ENCODE measurements at regions not wholly inside any gene's neighbourhood (a gene's known extent, or its start where the extent isn't known, plus 50 kb on each side); places are given as distances from the start of the nearest gene placed in this dataset.

GRCh38 chr2:8219631-8220355 lies 462.1 kb upstream of the ID2 start (continued):
- TF ChIP-seq, protein P1, sequence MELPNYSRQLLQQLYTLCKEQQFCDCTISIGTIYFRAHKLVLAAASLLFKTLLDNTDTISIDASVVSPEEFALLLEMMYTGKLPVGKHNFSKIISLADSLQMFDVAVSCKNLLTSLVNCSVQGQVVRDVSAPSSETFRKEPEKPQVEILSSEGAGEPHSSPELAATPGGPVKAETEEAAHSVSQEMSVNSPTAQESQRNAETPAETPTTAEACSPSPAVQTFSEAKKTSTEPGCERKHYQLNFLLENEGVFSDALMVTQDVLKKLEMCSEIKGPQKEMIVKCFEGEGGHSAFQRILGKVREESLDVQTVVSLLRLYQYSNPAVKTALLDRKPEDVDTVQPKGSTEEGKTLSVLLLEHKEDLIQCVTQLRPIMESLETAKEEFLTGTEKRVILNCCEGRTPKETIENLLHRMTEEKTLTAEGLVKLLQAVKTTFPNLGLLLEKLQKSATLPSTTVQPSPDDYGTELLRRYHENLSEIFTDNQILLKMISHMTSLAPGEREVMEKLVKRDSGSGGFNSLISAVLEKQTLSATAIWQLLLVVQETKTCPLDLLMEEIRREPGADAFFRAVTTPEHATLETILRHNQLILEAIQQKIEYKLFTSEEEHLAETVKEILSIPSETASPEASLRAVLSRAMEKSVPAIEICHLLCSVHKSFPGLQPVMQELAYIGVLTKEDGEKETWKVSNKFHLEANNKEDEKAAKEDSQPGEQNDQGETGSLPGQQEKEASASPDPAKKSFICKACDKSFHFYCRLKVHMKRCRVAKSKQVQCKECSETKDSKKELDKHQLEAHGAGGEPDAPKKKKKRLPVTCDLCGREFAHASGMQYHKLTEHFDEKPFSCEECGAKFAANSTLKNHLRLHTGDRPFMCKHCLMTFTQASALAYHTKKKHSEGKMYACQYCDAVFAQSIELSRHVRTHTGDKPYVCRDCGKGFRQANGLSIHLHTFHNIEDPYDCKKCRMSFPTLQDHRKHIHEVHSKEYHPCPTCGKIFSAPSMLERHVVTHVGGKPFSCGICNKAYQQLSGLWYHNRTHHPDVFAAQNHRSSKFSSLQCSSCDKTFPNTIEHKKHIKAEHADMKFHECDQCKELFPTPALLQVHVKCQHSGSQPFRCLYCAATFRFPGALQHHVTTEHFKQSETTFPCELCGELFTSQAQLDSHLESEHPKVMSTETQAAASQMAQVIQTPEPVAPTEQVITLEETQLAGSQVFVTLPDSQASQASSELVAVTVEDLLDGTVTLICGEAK (IDR thresholded peaks at IDR 0.05), result no peak
- TF ChIP-seq, protein P1 (CRISPR knock-in tag; IDR thresholded peaks at IDR 0.05), result no peak
- TF ChIP-seq CEBPZ (IDR thresholded peaks at IDR 0.05; ENCODE audit: borderline replicate concordance, low read depth, low read length) (no peak), SIRT6 (IDR thresholded peaks at IDR 0.05; ENCODE audit: low read depth, low read length) (no peak)
- TF ChIP-seq, protein P2, sequence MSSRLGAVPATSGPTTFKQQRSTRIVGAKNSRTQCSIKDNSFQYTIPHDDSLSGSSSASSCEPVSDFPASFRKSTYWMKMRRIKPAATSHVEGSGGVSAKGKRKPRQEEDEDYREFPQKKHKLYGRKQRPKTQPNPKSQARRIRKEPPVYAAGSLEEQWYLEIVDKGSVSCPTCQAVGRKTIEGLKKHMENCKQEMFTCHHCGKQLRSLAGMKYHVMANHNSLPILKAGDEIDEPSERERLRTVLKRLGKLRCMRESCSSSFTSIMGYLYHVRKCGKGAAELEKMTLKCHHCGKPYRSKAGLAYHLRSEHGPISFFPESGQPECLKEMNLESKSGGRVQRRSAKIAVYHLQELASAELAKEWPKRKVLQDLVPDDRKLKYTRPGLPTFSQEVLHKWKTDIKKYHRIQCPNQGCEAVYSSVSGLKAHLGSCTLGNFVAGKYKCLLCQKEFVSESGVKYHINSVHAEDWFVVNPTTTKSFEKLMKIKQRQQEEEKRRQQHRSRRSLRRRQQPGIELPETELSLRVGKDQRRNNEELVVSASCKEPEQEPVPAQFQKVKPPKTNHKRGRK (tag; IDR thresholded peaks at IDR 0.05), result no peak

All from K562 (cell line).